Umbilical cord (tissue), 1 donor: ENCODE measurements at regions not wholly inside any gene's neighbourhood (a gene's known extent, or its start where the extent isn't known, plus 50 kb on each side); places are given as distances from the start of the nearest gene placed in this dataset.

Source experiments
- DNase-seq: peaks from one replicate; pipeline ENCODE4 v3.0.0-alpha.2; 2015; ENCODE audit warnings: low spot score

DNA sequence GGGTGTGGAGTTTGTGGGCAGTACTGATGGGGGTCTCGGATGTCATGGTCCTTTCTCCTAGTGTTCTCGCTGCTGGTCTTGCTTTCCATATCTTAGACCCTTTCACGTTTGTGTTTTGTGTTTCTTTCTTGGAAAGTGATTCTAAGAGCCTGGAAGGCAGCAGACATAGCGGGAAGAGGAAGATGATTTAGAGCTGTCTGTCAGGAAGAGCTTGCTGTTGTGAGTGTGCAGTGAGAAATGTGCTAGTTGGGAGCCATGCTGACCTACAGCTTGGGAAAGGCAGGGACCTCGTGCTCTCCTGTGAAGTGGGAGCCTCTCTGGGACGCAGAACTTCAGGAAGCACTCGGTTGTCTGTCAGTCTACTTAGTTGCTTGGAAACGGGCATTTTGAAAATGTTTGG lies 122.2 kb downstream of the ZNF518B start:
- no peak for DNase-seq

DNA sequence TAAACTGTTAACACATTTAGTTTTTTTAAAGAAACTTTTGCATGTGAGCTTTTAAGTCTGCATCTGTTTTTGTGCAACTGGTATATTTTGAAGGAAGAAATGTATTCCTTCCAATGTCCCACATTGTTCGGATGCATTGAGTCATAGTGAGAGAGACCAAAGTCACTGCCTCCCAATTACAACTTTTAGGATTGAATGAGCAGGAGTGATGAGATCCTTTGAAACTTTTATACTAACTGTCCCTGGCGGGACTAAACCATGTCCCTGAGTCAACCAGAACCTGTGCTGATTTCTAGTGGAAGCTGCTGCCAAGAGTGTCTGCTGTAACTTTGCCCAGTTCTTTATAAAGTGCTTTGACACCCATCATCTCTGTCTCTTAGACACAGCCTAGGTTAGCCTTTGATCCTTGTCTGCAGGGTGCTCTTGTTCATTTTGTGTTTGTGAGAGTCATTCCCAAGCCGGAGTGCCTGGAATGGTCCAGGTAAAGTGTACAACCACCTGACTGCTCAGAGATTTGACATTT lies 122.7 kb downstream of the ZNF518B start:
- DNase-seq = no peak

DNA sequence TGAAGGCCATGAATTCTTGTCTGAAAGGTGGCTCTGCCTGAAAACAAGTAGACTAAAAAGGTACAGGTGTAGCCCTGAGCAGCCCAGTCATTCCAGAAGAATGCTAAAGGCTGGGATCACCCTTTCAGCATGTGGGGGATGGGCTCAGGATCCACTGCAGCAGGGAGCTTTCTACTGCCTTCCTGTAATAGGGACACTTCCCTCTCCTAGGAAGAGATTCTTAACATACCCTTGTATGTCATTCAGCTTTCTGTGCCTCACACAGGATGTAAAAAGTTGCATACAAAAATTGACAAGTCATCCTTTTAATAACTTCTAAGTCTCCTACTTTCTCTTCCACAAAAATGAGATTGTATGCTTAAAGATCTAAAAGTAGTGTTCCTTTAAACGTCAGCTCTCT lies 123.3 kb downstream of the ZNF518B start:
- no peak for DNase-seq

DNA sequence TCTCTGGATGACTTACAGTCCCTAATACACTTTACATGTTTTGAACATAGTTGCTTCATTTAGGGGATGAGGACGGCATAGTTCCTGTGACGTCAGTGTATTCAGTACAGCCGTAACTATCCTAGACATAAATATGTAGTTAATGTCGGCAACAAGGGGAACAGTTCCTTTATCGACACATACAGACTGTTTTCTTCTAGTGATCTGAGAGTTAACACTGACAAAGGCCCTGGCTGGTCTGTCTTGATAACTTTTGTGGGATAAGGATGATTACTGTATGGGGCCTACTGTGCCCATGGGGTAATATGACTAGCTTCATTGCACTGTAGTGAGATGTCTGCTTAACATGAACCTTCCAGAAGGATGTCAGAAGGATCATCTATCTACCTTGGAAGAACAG lies 131.2 kb downstream of the ZNF518B start:
- no peak for DNase-seq

DNA sequence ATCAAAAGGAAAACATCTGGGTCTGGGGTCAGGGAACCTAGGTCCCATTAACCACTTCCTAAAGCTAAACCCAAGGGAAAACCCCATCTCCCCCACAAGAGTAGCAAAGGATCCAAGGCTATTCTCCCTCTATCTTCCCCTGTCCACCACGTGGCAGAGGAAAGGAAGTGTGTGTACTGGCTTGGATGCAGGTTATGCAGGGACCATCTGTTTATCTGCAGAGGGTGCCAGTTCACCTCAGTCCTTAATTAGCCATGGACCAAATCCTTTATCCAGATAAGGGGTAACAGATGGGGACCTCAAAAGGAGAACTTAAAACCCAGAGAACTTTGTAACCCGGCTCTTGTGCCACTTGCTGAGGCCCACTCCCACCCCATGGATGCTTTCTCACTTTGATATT lies 135.3 kb downstream of the ZNF518B start:
- DNase-seq = no peak

DNA sequence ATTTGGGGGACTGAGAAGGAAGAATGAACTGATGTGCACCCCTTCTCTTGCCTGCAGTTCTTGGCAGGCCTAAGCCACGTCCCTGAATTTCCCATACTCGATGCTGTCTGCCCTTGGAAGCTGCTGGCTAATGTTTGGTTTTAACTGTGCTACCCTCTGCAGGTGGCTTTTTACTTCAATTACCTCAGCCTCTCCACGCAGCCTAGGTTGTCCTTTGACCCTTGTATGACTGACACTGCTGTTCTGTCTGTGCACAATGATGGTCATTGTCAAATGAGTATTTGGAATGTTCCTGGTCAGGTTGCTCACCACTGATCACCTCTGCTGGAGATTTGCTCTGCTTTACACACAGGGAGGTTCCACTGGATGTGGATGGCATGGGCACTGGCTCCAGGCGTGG lies 137.1 kb downstream of the ZNF518B start:
- DNase-seq = no peak

DNA sequence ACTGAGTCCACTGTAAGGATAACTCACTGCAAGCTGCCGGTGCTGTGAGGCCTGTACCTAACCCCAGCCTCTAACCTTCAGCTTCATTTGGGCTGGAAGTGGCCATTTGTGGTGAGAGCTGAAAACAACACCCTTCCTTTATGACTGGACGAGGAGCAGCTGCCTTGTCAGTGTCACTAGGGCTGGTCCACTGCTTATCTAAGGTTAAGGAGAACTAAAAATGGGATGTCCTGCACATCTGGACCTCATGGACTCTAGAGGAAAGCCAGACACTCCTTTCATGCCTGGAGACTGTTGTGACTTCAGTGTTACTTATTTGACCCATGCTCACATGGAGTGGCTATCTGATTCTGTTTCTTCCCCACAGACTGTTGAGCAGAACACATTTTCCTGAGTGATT lies 139.9 kb downstream of the ZNF518B start:
- DNase-seq = no peak

DNA sequence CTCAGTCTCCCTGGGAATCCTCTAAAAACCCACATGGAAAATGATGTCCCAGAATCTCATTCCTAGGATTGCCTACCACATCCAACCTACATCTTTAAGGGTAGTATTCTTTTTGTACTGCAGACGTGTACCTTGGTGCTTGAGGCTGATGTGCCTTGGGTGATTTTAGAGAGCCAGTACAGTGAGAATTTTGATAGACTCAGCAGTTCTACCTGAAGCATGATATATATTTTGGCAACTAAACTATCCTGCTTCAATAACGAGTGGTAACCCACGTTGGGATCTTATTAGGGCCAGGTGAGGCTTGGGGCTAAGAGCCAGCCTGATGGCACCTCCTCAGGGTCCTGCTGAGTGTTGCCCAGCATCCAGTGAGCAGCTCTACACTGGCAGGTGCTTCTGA lies 140.4 kb downstream of the ZNF518B start:
- DNase-seq = no peak

DNA sequence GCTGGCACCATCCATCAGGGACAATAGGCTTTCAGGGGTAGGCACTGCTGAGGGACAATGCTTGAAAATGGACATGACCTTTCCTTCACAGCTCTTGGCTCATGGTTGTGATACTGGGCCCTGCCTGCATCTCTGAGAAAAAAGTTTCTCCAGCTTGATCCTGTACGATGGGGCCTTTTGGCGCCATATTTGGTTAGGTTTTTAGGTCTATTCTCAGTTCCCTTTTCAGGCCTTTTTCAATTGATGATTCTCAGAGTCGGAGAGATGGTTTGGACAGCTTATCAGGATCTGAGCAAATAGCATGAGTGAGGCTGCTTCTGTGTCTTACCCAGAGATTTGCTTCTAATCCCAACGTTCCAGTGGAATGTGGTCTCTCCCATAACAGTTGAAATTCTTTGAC lies 141.6 kb downstream of the ZNF518B start:
- DNase-seq = no peak

DNA sequence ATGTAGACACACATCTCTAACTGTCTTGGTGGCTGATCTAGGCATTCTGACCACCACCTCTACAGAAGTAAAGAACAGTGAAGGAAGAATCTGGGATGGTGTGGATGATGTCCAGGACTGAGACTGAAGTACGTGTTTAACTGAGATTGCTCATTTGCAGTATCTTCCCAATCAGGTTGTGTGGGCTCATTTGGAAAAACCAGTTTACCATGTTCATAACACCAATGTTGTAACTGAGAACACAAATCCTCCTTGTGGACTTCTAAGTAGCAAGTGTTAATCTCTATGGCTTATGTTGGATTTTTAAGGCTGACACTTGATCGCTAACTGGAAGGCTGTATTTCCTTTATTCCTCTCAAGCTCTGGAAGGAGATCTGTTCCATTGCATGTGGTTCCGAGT lies 144.7 kb downstream of the ZNF518B start:
- DNase-seq = no peak

DNA sequence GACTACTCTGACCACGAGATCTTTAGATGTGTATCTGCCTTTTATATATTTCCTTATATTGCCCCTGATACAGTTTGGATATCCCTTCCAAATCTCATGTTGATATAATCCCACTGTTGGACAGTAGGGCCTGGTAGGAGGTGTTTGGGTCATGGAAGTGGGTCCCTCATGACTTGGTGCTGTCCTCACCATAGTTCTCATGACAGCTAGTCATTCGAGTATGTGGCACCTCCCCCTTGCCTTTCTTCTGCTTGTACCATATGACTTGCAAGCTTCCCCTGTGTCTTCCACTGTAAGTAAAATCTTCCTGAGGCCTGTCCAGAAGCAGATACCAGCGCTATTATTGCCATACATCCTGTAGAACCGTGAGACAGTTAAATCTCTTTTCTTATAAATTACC lies 145.3 kb downstream of the ZNF518B start:
- no peak for DNase-seq

DNA sequence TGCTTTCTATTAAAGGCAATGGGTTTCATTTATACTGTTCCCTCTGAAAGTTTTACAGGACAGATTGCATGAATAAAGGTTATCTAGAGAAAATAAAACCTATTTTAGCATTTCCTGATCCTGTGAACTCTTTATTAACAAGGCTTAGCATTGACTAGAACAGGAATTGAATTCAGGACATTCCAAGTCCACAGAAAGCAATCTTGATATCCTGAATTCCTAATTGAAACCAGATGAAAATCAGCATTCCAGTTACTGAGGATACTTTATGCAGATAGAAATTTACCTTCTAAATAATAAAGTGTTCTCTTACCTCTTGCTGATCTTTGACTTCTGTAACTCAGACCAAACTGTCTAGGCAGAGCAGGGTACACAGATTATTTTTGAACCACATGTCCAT lies 151.4 kb downstream of the ZNF518B start:
- no peak for DNase-seq

DNA sequence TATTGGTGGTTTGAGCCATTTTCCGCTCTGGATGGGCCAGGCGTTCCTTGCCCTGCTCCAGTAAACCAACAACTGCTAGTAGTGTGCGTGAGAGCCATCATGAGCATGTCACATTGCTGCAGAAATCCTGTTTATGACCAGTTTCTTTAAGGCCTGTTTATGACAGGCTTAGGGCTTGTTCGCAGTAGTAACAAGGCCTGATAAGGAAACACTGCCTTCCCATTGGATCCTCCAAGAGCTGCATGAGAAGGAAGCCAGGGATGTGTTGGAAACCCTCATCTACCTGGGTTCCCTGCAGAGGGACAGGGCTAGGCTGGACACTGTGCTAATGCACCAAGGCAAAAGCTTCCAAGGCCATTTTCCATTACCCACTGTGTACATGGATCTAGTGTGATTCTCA lies 153.9 kb downstream of the ZNF518B start:
- peak; percentile 10 for DNase-seq

DNA sequence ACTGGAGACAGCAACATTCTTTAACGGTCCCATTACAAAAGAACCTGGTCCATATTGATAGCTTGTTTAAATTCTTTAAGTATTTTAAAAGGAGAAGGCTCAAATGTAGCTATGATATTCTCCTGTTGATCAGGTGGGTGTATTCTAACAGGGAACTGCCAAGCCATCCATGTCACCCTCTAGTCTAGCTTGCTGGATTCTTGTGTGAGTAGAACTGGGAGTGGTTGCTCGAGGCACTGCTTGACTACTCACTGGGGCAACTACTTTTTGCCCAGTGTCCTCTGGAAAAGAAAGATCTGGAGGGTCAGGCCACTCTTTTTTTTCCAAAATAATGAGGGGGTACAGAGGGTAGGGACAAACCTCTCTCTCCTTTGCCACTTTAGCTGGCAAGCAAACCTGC lies 155.1 kb downstream of the ZNF518B start:
- no peak for DNase-seq

DNA sequence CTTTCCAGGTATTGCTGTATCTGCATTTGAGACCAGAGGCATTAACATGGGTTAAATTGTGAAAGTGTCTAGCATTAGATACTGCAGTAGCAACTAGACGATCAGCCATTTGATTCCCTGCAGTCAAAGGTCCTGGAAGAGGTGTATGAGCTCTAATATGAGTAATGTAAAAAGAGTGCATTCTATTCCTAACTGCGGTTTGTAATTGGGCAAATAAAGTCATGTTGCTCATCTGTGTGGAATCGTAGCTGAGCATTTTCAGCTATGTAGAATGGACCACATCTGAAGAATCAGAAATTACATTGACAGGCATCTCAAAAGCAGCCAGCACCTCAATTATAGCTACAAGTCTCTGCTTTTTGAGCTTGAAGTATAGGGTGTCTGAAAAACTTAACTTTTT lies 157.6 kb downstream of the ZNF518B start:
- DNase-seq = no peak

DNA sequence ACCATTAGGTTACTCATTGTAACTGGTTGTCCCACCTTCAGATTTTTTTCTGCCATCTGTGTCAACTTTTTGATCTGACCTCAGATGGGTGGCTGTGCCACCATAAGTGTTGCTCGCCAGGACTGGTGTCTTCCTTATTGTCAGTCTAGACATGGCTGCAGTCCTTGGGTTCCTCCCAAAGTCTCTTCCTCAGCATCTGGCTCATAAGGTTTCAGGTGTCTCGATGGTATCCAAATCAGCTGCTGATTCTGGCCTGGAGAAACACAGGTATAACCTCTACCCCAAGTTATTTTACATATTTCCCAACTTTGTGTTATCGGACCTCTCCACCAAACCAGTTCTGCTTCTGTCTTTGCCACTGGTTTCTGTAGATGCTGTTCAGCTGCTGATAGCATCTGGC lies 158.5 kb downstream of the ZNF518B start:
- no peak for DNase-seq

DNA sequence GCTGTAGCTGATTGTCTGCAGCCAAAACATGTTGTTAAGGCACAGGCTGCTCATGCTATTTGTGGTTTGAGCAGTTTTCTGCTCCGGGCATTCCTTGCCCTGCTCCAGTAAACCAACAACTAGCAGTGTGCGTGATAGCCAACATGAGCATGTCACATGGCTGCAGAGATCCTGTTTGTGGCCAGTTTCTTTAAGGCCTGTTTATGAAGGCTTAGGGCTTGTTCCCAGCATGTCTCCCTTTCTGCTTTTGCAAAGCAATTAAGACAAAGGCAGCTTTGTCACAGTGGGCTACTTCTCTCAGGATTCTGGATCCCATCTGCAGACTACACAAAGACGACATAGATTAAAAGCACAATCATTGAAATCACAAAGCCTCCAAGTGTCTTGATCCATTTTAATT lies 160.5 kb downstream of the ZNF518B start:
- DNase-seq = no peak

DNA sequence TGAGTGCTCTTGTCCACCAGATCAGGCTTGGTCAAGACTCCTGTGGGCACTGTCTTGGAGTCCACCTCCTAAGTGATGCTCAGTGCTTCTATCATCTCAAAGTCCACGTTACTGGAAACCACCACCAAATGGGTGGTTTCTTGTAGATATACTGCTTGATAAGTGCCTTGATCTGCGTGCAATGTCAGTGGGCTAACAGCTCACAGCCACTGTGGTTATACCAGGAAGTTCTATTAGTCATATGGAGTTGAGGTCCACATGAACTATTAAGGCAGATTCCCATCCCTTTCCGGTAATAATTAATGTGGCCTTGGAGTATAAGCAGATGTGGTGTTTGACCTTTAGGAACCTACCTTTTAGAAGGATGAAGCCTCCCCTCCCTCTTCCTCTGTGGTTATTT lies 161.9 kb downstream of the ZNF518B start:
- no peak for DNase-seq

DNA sequence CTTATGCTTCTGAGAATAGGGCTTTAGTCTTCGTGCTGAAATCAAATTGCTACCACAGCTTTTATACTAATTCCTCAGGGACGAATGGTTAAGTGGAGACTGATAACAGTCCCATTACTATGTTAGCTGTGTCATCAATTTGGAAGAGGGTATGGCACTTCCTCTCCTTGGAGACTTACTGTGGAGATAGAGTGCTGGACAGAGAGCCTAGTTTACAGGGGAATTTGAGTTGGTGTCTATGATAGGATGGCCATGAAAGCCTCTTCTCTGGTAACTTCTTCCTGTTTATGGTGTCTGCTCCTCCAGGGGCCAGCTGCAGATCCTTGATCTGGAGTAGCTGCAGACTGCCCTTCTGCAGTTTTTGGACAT lies 167.7 kb downstream of the ZNF518B start:
- no peak for DNase-seq

DNA sequence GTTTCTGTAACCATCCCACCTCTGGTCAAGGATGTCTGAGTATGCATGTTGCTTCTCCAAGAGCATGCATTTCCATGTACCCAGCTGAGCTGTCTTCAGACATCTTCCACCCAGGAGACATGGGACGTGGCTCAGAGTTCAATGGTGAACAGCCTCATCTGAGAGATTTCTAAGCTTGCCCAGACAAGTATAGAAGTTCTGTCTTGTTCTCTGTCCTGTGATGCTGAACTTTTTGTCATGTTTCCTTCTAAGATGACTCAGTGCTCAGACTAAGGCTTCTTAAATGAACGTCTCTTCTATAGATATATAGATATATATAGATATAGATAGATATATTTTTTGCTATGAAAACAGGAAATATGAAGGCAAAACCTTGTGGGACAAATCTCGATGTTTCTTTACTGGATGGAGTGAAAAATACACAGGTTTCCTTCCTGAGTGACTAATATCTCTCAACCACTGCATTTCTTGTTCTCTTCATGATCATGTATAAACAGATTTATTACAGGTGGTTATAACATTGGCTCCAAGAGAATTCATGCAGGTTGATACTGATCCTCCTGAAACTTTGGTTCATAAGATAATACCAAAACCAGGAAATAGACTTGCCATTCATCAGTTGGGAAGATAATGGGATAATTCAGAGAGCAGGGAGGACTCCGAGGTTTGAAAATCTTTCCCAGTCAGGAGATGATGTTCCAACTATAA lies 168.2 kb downstream of the ZNF518B start:
- DNase-seq = no peak

DNA sequence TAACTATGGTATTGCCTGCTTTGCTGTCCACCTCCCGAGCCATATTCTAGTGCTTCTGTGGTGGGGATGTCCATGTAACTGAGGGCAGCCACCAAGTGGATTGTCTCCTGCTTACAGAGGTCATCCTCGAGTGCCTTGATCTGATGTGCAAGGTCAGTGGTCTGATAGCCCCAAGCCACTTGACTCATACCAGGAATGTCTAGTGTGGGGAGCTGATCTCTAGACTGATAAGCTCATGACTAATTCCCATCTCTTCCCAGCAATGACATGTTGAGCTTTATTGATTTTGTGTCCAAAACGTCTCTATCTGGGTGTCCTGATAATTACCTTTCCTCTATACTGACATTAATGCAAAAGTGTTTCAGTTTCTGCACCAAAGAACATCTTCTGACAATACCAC lies 168.4 kb upstream of the WDR1 start:
- DNase-seq = no peak

DNA sequence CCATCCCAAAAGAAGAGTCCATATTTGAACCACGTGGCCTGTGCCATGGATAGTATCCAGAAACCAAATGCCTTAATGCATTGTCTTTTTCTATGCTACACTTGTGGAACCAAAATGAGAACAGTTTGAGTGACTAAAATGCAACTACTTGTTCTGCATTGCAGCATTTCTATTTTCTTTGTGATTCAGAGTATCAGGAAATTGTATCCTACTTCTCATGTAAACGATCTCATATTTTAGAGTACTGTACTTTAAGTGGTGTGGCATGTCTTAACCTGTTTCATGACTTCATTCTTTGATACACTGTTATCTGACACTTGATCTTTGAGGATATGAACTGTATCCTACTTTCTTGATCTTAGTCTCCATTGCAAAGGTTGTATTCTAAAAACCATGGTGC lies 167.2 kb upstream of the WDR1 start:
- peak; percentile 21 for DNase-seq

DNA sequence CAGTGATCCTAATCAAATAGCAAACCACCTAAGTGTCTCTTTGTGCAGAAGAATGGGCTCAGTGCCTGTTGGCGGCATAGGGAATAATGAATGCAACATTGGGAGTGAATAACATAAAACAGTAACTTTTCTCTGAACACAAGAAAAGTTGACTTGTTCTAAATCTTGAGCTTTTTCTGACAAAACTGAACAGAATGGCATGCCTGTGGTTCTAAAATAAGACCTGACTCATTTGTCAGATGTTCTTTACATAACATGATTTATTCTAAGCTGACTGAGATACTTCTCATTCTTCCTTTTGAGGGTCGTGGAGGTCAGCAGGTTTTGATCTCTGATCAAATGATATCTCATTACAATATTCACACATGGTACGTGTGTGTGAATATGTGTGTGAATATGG lies 165.4 kb upstream of the WDR1 start:
- DNase-seq = no peak

DNA sequence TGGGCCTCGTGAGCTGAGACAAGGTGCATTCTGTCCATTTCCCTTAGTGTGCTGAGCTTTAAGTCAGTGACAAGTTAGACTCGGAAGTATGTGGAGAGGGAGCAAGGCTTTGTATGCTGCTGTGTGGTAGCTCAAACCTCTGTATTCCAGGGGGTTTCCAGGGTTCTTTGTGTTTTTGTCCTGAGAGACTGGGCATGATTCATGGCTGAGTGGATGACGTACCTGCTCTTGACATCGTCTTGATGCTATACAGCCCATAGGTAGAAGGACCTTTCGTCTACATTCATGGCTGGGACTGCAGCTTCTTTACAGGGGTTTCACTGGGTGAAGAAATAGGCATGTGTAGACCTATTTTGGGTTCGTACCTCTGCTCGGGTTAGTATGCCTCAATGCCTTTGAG lies 162.7 kb upstream of the WDR1 start:
- no peak for DNase-seq
